Upper lobe of right lung (tissue), 1 donor: ENCODE measurements at regions not wholly inside any gene's neighbourhood (a gene's known extent, or its start where the extent isn't known, plus 50 kb on each side); places are given as distances from the start of the nearest gene placed in this dataset.

Experiments
- ATAC-seq: fragments of 200-7000 bp; cut with Tn5 transposase; one replicate; pipeline ENCODE4 v1.9.1; 2020; ENCODE audit warnings: mild to moderate bottlenecking, moderate library complexity
- DNase-seq: peaks from one replicate; pipeline ENCODE4 v3.0.0-alpha.2; 2020
- H3K27ac ChIP-seq: fragments of 200-600 bp; one replicate; pipeline ENCODE4 v1.8.0; 2022
- H3K27me3 ChIP-seq: fragments of 200-600 bp; one replicate; pipeline ENCODE4 v1.8.0; 2022; ENCODE audit warnings: mild to moderate bottlenecking
- H3K36me3 ChIP-seq: fragments of 200-600 bp; one replicate; pipeline ENCODE4 v1.8.0; 2022
- H3K4me1 ChIP-seq: fragments of 200-600 bp; one replicate; pipeline ENCODE4 v1.8.0; 2022
- H3K4me3 ChIP-seq: fragments of 200-600 bp; one replicate; pipeline ENCODE4 v1.8.0; 2022; ENCODE audit warnings: mild to moderate bottlenecking
- H3K9me3 ChIP-seq: fragments of 200-600 bp; one replicate; pipeline ENCODE4 v1.8.0; 2022
- CTCF ChIP-seq: fragments of 200-600 bp; IDR thresholded peaks from one replicate; pipeline ENCODE4 v1.8.0; 2022; ENCODE audit warnings: antibody characterized with exemption
- intact Hi-C: fragments of 100-400 bp; cut with DNase I; formaldehyde crosslinking; loops from one replicate; pipeline ENCODE4 v1.11.0; 2022
- donor health status: DM: no; HTN: yes; CAD: no; lungs with severe emphysema.

- Histone ChIP-seq H3K27me3 (no peaks in the 10 kb centered on the region), H3K9me3 (no peaks in the 10 kb centered on the region), H3K4me3 (no peak overlapping the region), H3K27ac (no peak overlapping the region), H3K36me3 (no peaks in the 10 kb centered on the region), H3K4me1 (no peaks in the 10 kb centered on the region)
- no peak for DNase-seq
- ATAC-seq = no peak
- intact Hi-C loops = no loop called here
- no peak for TF ChIP-seq CTCF
Observed at GRCh38 chr6:128572294-128572693, 51.9 kb upstream of the PTPRK start.

GRCh38 chr6:128570680-128571063 is 50.3 kb upstream of the PTPRK start:
- no peak for ATAC-seq
- H3K36me3 ChIP-seq = no peaks in the 10 kb centered on the region
- H3K9me3 ChIP-seq = no peaks in the 10 kb centered on the region
- no peaks in the 10 kb centered on the region for H3K27me3 ChIP-seq
- no peak overlapping the region for H3K4me3 ChIP-seq
- no peak for TF ChIP-seq CTCF
- DNase-seq = no peak
- intact Hi-C loops = no loop called here
- no peaks in the 10 kb centered on the region for H3K4me1 ChIP-seq
- H3K27ac ChIP-seq = no peak overlapping the region

GRCh38 chr6:128569732-128570679 is 49.6 kb upstream of the PTPRK start:
- Histone ChIP-seq H3K36me3 (no peaks in the 10 kb centered on the region), H3K27me3 (no peaks in the 10 kb centered on the region), H3K27ac (no peak overlapping the region), H3K9me3 (no peaks in the 10 kb centered on the region), H3K4me1 (no peaks in the 10 kb centered on the region), H3K4me3 (no peak overlapping the region)
- ATAC-seq (no peak), DNase-seq (no peak)
- intact Hi-C loops = no loop called here
- no peak for TF ChIP-seq CTCF
